OCI-LY7 (cell line): ENCODE measurements at regions not wholly inside any gene's neighbourhood (a gene's known extent, or its start where the extent isn't known, plus 50 kb on each side); places are given as distances from the start of the nearest gene placed in this dataset.

ENCODE experiments used
- BruUV-seq: library from RNA; stranded (reverse); fragments of 400-500 nt; replicated peaks from 2 replicates; lab custom pipeline; 2021; lab: Mats Ljungman, UMichigan
- CTCF ChIA-PET: fragments of 300-600 bp; sonication (Branson Sonifier 250); formaldehyde crosslinking; loops from one replicate; lab custom pipeline; 2022; ENCODE audit warnings: antibody characterized with exemption; ENCODE audit not compliant: unreplicated experiment; lab: Charles Lee
- POLR2A ChIA-PET: fragments of 300-600 bp; sonication (Branson Sonifier 250); formaldehyde crosslinking; loops from one replicate; lab custom pipeline; 2022; ENCODE audit warnings: antibody characterized with exemption; lab: Charles Lee
- DNase-seq: peaks from one replicate; pipeline ENCODE4 v3.0.0-alpha.2; 2015; ENCODE audit warnings: low spot score
- H2AFZ ChIP-seq: fragments of 200-600 bp; sonication (generic), shearing (Covaris generic); 2 replicates; pipeline ENCODE4 v1.6.1; 2014; ENCODE audit warnings: mild to moderate bottlenecking, antibody characterized with exemption, low read length, moderate library complexity
- H3K27ac ChIP-seq: fragments of 200-600 bp; sonication (generic); 2 replicates; pipeline ENCODE4 v1.5.1; 2014; ENCODE audit warnings: mixed run types, low read depth, mild to moderate bottlenecking, moderate library complexity, low read length, inconsistent platforms; ENCODE audit not compliant: poor library complexity, severe bottlenecking
- H3K36me3 ChIP-seq: fragments of 200-600 bp; sonication (generic); 2 replicates; pipeline ENCODE4 v1.6.1; 2014; ENCODE audit warnings: mild to moderate bottlenecking, antibody characterized with exemption, low read length, moderate library complexity, mixed read lengths; ENCODE audit not compliant: insufficient read depth
- H3K4me1 ChIP-seq: fragments of 200-600 bp; sonication (generic); 2 replicates; pipeline ENCODE4 v1.5.1; 2014; ENCODE audit warnings: mild to moderate bottlenecking, low read length; ENCODE audit not compliant: insufficient read depth, poor library complexity, severe bottlenecking
- H3K4me2 ChIP-seq: fragments of 200-600 bp; sonication (generic); 2 replicates; pipeline ENCODE4 v1.6.1; 2014; ENCODE audit warnings: mild to moderate bottlenecking, low read length
- H3K4me3 ChIP-seq: fragments of 200-600 bp; sonication (generic); 2 replicates; pipeline ENCODE4 v1.5.1; 2014; ENCODE audit warnings: mild to moderate bottlenecking, low read depth, low read length; ENCODE audit not compliant: poor library complexity, severe bottlenecking
- H3K79me2 ChIP-seq: fragments of 200-600 bp; sonication (generic); 2 replicates; pipeline ENCODE4 v1.6.1; 2016; ENCODE audit warnings: low read depth, mild to moderate bottlenecking, low read length, moderate library complexity, mixed read lengths; ENCODE audit not compliant: insufficient read depth
- H3K9me2 ChIP-seq: fragments of 200-600 bp; sonication (generic); 2 replicates; pipeline ENCODE4 v1.6.1; 2016; ENCODE audit warnings: mild to moderate bottlenecking, low read length, mixed read lengths; ENCODE audit not compliant: insufficient read depth
- H3K9me3 ChIP-seq: fragments of 200-600 bp; sonication (generic); 2 replicates; pipeline ENCODE4 v1.6.1; 2014; ENCODE audit warnings: mild to moderate bottlenecking, mixed run types, low read length, mixed read lengths
- H4K20me1 ChIP-seq: fragments of 200-600 bp; sonication (generic); 2 replicates; pipeline ENCODE4 v1.6.1; 2014; ENCODE audit warnings: mild to moderate bottlenecking, antibody characterized with exemption, low read length, moderate library complexity, mixed read lengths; ENCODE audit not compliant: insufficient read depth
- EZH2phosphoT487 ChIP-seq: fragments of 200-600 bp; sonication (generic); IDR thresholded peaks from 2 replicates; pipeline ENCODE4 v1.6.1; 2018; ENCODE audit warnings: low read depth, borderline replicate concordance, mild to moderate bottlenecking, mixed run types, antibody characterized with exemption, low read length, moderate library complexity, mixed read lengths
- intact Hi-C: fragments of 100-400 bp; cut with micrococcal nuclease; formaldehyde crosslinking; loops from one replicate; pipeline ENCODE4 v1.10.0; 2022; ENCODE audit not compliant: unreplicated experiment
- TF ChIP-seq, protein P1 (sequence below): fragments of 200-600 bp; sonication (generic); conservative IDR thresholded peaks from 2 replicates; pipeline ENCODE4 v1.5.1; 2014; ENCODE audit warnings: mild to moderate bottlenecking, antibody characterized with exemption, low read length, moderate library complexity, mixed read lengths

DNA sequence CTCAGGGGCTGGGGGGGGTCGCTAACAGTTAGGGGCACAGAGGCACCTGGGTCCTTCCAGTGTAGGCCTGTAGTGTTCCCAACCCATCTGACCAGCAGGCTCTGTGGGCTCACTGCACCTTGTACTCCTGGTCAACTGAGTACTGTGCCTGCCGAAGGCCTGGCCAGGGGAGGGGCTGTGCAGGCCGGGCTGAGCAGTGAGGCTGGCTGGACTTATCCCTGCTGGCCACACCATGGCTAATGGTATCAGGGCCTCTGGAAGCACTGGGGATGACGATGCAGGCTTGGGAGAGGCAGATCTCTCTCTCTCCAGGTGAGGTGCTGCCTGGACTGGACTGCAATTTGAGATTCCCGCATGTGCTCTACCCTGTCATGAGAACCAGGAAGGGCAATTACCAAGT lies 58.9 kb upstream of the SDK2 start:
- CTCF ChIA-PET: no interaction called here
- no TSS peak for BruUV-seq
- POLR2A ChIA-PET: interaction anchor here (1.1 kb wide), 1 partner anchor 268 kb away, joined by 4 read pairs; no protein-coding TSS in a partner anchor

DNA sequence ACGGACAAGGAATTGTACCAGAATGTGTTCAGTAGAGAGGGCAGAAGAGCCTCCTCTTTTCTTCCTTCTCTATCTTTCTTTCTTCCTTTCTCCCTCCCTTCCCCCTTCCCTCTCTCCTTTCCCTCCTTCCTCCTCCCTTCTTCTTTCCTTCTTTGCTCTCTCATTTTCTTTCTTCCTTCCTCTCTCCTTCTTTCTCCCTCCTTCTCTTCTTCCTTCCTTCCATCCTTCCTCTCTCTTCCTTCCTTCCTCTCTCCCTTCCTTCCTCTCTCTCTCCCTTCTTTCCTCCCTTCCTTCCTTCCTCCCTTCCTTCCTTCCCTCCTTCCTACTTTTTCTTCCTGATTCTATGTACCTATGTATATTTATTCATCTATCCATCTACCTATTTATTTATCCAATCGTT lies 59.7 kb upstream of the SDK2 start:
- Histone ChIP-seq H3K4me2 (no peak overlapping the region), H4K20me1 (no peaks in the 10 kb centered on the region), H3K4me3 (no peak overlapping the region), H3K9me2 (no peaks in the 10 kb centered on the region), H3K79me2 (no peaks in the 10 kb centered on the region), H3K9me3 (0 out of 2 replicates have a peak, but pooled peaks cover 5% of the 10 kb centered on the region), H3K27ac (no peak overlapping the region), H2AFZ (no peak overlapping the region), H3K4me1 (no peaks in the 10 kb centered on the region), H3K36me3 (no peaks in the 10 kb centered on the region)
- CTCF ChIA-PET: no interaction called here
- POLR2A ChIA-PET: no interaction called here
- intact Hi-C loops: no loop called here
- no peak for TF ChIP-seq EZH2phosphoT487
- TF ChIP-seq, protein P1, sequence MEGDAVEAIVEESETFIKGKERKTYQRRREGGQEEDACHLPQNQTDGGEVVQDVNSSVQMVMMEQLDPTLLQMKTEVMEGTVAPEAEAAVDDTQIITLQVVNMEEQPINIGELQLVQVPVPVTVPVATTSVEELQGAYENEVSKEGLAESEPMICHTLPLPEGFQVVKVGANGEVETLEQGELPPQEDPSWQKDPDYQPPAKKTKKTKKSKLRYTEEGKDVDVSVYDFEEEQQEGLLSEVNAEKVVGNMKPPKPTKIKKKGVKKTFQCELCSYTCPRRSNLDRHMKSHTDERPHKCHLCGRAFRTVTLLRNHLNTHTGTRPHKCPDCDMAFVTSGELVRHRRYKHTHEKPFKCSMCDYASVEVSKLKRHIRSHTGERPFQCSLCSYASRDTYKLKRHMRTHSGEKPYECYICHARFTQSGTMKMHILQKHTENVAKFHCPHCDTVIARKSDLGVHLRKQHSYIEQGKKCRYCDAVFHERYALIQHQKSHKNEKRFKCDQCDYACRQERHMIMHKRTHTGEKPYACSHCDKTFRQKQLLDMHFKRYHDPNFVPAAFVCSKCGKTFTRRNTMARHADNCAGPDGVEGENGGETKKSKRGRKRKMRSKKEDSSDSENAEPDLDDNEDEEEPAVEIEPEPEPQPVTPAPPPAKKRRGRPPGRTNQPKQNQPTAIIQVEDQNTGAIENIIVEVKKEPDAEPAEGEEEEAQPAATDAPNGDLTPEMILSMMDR: no peak
- BruUV-seq: no TSS peak
- DNase-seq: no peak

More for the DNA sequence above, 58.9 kb upstream of the SDK2 start:
- Histone ChIP-seq H3K4me3 (no peak overlapping the region), H3K27ac (no peak overlapping the region), H3K9me2 (no peaks in the 10 kb centered on the region), H3K79me2 (no peaks in the 10 kb centered on the region), H3K9me3 (0 out of 2 replicates have a peak, but pooled peaks cover 5% of the 10 kb centered on the region), H2AFZ (no peak overlapping the region), H3K36me3 (no peaks in the 10 kb centered on the region), H4K20me1 (no peaks in the 10 kb centered on the region), H3K4me1 (no peaks in the 10 kb centered on the region), H3K4me2 (no peak overlapping the region)
- no peak for DNase-seq
- intact Hi-C loops: no loop called here
- TF ChIP-seq EZH2phosphoT487: no peak
- TF ChIP-seq, protein P1: no peak

DNA sequence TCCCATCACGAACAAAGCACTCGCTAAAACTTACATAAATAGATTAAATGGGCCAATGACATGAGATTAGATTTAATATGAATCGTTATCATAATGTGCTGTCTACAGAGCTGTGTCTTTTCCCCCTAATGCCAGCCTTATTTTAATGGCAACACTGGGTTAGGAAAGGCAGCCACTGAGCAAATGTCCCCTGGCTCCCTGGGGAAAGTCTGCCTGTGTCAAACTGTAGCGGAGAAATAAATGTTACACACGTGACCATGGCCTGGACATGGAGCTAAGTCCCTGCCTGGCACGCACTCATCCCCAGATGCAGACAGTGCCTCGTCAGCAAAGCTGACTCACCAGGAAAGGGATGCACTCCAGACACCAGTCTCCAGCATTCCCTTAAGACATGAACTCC lies 61.3 kb upstream of the SDK2 start:
- Histone ChIP-seq H2AFZ (no peak overlapping the region), H4K20me1 (no peaks in the 10 kb centered on the region), H3K9me3 (0 out of 2 replicates have a peak, but pooled peaks cover 5% of the 10 kb centered on the region), H3K4me2 (no peak overlapping the region), H3K9me2 (no peaks in the 10 kb centered on the region), H3K27ac (no peak overlapping the region), H3K36me3 (no peaks in the 10 kb centered on the region), H3K4me1 (peaks cover 9% of the 10 kb centered on the region), H3K79me2 (no peaks in the 10 kb centered on the region), H3K4me3 (no peak overlapping the region)
- intact Hi-C loops: no loop called here
- DNase-seq: no peak
- BruUV-seq: no TSS peak
- CTCF ChIA-PET: no interaction called here
- POLR2A ChIA-PET: no interaction called here
- TF ChIP-seq, protein P1: no peak
- no peak for TF ChIP-seq EZH2phosphoT487
